SK-N-SH treated with all-trans-retinoic acid at 6 μM for 48 hours (cell line): ENCODE measurements at regions not wholly inside any gene's neighbourhood (a gene's known extent, or its start where the extent isn't known, plus 50 kb on each side); places are given as distances from the start of the nearest gene placed in this dataset.
A peak's percentile ranks its signal among the peaks of the same experiment; 100 is the strongest.

ENCODE experiments used
- ATAC-seq: fragments of 200-7000 bp; cut with Tn5 transposase; 3 replicates; pipeline ENCODE4 v1.9.1; 2020; ENCODE audit warnings: mild to moderate bottlenecking, moderate library complexity
- ARNTL ChIP-seq: fragments of 450-650 bp; formaldehyde crosslinking; IDR thresholded peaks from 2 replicates; pipeline ENCODE4 v1.5.0; 2020; ENCODE audit warnings: low read depth, mild to moderate bottlenecking, moderate library complexity, borderline replicate concordance
- BACH2 ChIP-seq: fragments of 250-450 bp; sonication (Bioruptor Pico); IDR thresholded peaks from 2 replicates; pipeline ENCODE4 v1.9.0; 2021; ENCODE audit warnings: mild to moderate bottlenecking, borderline replicate concordance
- CSDC2 ChIP-seq: fragments of 250-450 bp; sonication (Bioruptor Pico); IDR thresholded peaks from 2 replicates; pipeline ENCODE4 v1.5.0; 2020; ENCODE audit warnings: mild to moderate bottlenecking, moderate library complexity
- CSRNP3 ChIP-seq: fragments of 250-450 bp; sonication (Bioruptor Pico); IDR thresholded peaks from 2 replicates; pipeline ENCODE4 v1.5.1; 2021; ENCODE audit warnings: mild to moderate bottlenecking, moderate library complexity
- ESRRG ChIP-seq: fragments of 250-450 bp; sonication (Bioruptor Pico); IDR thresholded peaks from 2 replicates; pipeline ENCODE4 v1.6.1; 2021; ENCODE audit warnings: mild to moderate bottlenecking
- GLIS3 ChIP-seq: fragments of 250-450 bp; sonication (Bioruptor Pico); IDR thresholded peaks from 2 replicates; pipeline ENCODE4 v1.5.0; 2020; ENCODE audit warnings: mild to moderate bottlenecking, moderate library complexity
- ISL1 ChIP-seq: fragments of 250-450 bp; sonication (Bioruptor Pico); IDR thresholded peaks from 2 replicates; pipeline ENCODE4 v2.1.2; 2022; ENCODE audit warnings: mild to moderate bottlenecking, moderate library complexity
- PATZ1 ChIP-seq: fragments of 250-450 bp; sonication (Bioruptor Pico); IDR thresholded peaks from 2 replicates; pipeline ENCODE4 v1.8.0; 2020; ENCODE audit warnings: mild to moderate bottlenecking, moderate library complexity, borderline replicate concordance
- POU6F1 ChIP-seq: fragments of 250-450 bp; sonication (Bioruptor Pico); IDR thresholded peaks from 2 replicates; pipeline ENCODE4 v1.8.0; 2021; ENCODE audit warnings: low read depth, mild to moderate bottlenecking, moderate library complexity, borderline replicate concordance
- PPARA ChIP-seq: fragments of 250-450 bp; sonication (Bioruptor Pico); IDR thresholded peaks from 2 replicates; pipeline ENCODE4 v1.5.0; 2020; ENCODE audit warnings: mild to moderate bottlenecking, borderline replicate concordance
- RARB ChIP-seq: fragments of 250-450 bp; sonication (Bioruptor Pico); IDR thresholded peaks from 2 replicates; pipeline ENCODE4 v1.8.0; 2021; ENCODE audit warnings: mild to moderate bottlenecking, moderate library complexity
- SNAI2 ChIP-seq: fragments of 250-450 bp; sonication (Bioruptor Pico); IDR thresholded peaks from 2 replicates; pipeline ENCODE4 v1.5.0; 2020; ENCODE audit warnings: mild to moderate bottlenecking, moderate library complexity
- TCF4 ChIP-seq: fragments of 250-450 bp; sonication (Bioruptor Pico); IDR thresholded peaks from 2 replicates; pipeline ENCODE4 v1.8.0; 2021; ENCODE audit warnings: mild to moderate bottlenecking, moderate library complexity, borderline replicate concordance
- TOX ChIP-seq: fragments of 250-450 bp; sonication (Bioruptor Pico); IDR thresholded peaks from 2 replicates; pipeline ENCODE4 v1.8.0; 2021; ENCODE audit warnings: mild to moderate bottlenecking, moderate library complexity, borderline replicate concordance
- TSHZ2 ChIP-seq: fragments of 250-450 bp; sonication (Bioruptor Pico); IDR thresholded peaks from 2 replicates; pipeline ENCODE4 v1.5.0; 2020; ENCODE audit warnings: mild to moderate bottlenecking, moderate library complexity
- ZC3H10 ChIP-seq: fragments of 250-450 bp; sonication (Bioruptor Pico); IDR thresholded peaks from 2 replicates; pipeline ENCODE4 v1.5.1; 2021; ENCODE audit warnings: mild to moderate bottlenecking, moderate library complexity
- ZFP3 ChIP-seq: fragments of 250-450 bp; sonication (Bioruptor Pico); IDR thresholded peaks from 2 replicates; pipeline ENCODE4 v1.5.0; 2020; ENCODE audit warnings: mild to moderate bottlenecking, moderate library complexity
- ZFP30 ChIP-seq: fragments of 450-650 bp; formaldehyde crosslinking; IDR thresholded peaks from 2 replicates; pipeline ENCODE4 v1.5.0; 2022; ENCODE audit warnings: mild to moderate bottlenecking, moderate library complexity
- ZNF565 ChIP-seq: fragments of 450-650 bp; formaldehyde crosslinking; conservative IDR thresholded peaks from 2 replicates; pipeline ENCODE4 v1.5.0; 2020; ENCODE audit warnings: low read depth, mild to moderate bottlenecking, moderate library complexity
- ZNF70 ChIP-seq: fragments of 450-650 bp; formaldehyde crosslinking; IDR thresholded peaks from 2 replicates; pipeline ENCODE4 v1.5.0; 2020; ENCODE audit warnings: mild to moderate bottlenecking, moderate library complexity
- ZNF8 ChIP-seq: fragments of 450-650 bp; formaldehyde crosslinking; IDR thresholded peaks from 2 replicates; pipeline ENCODE4 v1.5.0; 2020; ENCODE audit warnings: mild to moderate bottlenecking, moderate library complexity
- TF ChIP-seq, protein P1 (sequence below): fragments of 250-450 bp; sonication (Bioruptor Pico); IDR thresholded peaks from 2 replicates; pipeline ENCODE4 v1.5.1; 2020; ENCODE audit warnings: low read depth, mild to moderate bottlenecking, moderate library complexity

GRCh38 chr13:46996316-46997030, 99.6 kb upstream of the HTR2A start (continued):
- no peak for TF ChIP-seq TSHZ2 (CRISPR knock-in tag)
- no peak for TF ChIP-seq GLIS3
- no peak for TF ChIP-seq TCF4 (CRISPR knock-in tag)
- no peak for TF ChIP-seq TOX
- no peak for TF ChIP-seq ZC3H10 (CRISPR knock-in tag)
- TF ChIP-seq BACH2 (CRISPR knock-in tag), result no peak
- TF ChIP-seq, all 23 proteins: peak for 0

- no peak for TF ChIP-seq ISL1
- TF ChIP-seq SNAI2 (CRISPR knock-in tag), result no peak
- TF ChIP-seq TOX, result no peak
- no peak for TF ChIP-seq ESRRG (CRISPR knock-in tag)
- TF ChIP-seq ZNF565, result no peak
- no peak for TF ChIP-seq CSDC2 (CRISPR knock-in tag)
- no peak for ATAC-seq
These were observed 99.0 kb upstream of the HTR2A start for GRCh38 chr13:46995874-46996273.

DNA sequence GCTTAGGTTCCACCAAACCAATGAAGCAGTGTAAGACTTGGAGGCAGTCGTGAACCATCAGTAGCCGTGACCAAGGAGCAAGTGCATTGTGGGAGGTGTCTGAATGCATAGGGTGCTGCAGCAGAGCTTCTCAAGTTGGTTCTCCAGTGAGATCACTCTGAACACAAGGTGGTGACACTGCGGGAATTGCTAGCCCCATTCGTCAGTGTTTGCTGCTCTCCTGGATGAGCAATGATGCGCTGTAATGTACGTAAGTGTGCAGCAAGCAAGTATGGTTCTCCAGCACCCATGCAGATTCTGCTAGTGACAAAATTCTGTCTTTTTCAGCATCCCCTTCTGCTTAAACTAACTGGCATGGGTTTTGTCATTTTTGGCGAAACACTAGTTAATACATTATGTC, 97.6 kb upstream of the HTR2A start:
- ATAC-seq, result no peak
- no peak for TF ChIP-seq CSRNP3 (CRISPR knock-in tag)
- TF ChIP-seq PATZ1 (CRISPR knock-in tag), result no peak
- no peak for TF ChIP-seq GLIS3
- no peak for TF ChIP-seq ISL1
- TF ChIP-seq RARB (CRISPR knock-in tag), result no peak
- no peak for TF ChIP-seq SNAI2 (CRISPR knock-in tag)
- TF ChIP-seq POU6F1 (CRISPR knock-in tag), result no peak
- no peak for TF ChIP-seq PPARA (CRISPR knock-in tag)
- TF ChIP-seq ZFP30 (CRISPR knock-in tag), result no peak
- TF ChIP-seq ZNF70 (CRISPR knock-in tag), result no peak
- TF ChIP-seq CSDC2 (CRISPR knock-in tag), result no peak
- no peak for TF ChIP-seq ARNTL
- no peak for TF ChIP-seq ZFP3 (CRISPR knock-in tag)
- TF ChIP-seq, all 23 proteins: peak for 0

DNA sequence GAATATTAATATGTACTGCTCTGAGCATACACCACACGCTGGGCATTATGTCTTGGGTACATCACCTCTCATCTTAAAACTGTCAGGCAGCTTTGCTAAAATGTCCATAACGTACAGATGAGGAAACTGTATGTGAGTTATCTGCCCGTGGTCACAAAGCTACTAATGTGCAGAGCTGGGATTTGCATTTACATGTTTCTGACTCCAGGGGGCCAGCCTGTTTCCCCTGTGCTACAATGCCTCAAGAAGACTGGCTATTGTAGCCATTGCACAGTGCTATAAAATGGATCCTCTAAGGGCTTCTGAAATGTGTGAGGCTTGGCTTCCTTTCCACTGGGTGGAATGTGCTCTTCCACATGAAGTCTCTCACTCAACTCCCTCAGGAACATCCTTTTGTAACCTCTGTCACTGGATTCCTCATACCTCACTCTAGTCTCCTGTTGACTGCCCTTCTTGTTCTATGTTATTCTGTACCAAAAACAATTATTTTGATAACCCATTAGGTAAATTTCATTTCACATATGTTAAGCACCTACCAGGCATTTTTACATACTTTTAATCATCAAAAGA, 95.6 kb upstream of the HTR2A start:
- peak; percentile 84 for ATAC-seq
- no peak for TF ChIP-seq BACH2 (CRISPR knock-in tag)
- TF ChIP-seq ZNF70 (CRISPR knock-in tag), result no peak
- no peak for TF ChIP-seq TSHZ2 (CRISPR knock-in tag)
- TF ChIP-seq, protein P1, sequence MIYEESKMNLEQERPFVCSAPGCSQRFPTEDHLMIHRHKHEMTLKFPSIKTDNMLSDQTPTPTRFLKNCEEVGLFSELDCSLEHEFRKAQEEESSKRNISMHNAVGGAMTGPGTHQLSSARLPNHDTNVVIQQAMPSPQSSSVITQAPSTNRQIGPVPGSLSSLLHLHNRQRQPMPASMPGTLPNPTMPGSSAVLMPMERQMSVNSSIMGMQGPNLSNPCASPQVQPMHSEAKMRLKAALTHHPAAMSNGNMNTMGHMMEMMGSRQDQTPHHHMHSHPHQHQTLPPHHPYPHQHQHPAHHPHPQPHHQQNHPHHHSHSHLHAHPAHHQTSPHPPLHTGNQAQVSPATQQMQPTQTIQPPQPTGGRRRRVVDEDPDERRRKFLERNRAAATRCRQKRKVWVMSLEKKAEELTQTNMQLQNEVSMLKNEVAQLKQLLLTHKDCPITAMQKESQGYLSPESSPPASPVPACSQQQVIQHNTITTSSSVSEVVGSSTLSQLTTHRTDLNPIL (CRISPR knock-in tag), result no peak
- TF ChIP-seq GLIS3, result no peak
- no peak for TF ChIP-seq CSRNP3 (CRISPR knock-in tag)
- TF ChIP-seq ZNF8, result no peak
- TF ChIP-seq ZFP30 (CRISPR knock-in tag), result no peak
- TF ChIP-seq SNAI2 (CRISPR knock-in tag), result no peak
- no peak for TF ChIP-seq PPARA (CRISPR knock-in tag)
